ENCODE measurements at regions not wholly inside any gene's neighbourhood (a gene's known extent, or its start where the extent isn't known, plus 50 kb on each side); places are given as distances from the start of the nearest gene placed in this dataset.

- Histone ChIP-seq H3K9ac (ENCODE audit: low read length) (no peak overlapping the region), H3K79me2 (replicated peaks; ENCODE audit: insufficient read depth, low read length) (no peaks in the 10 kb centered on the region), H3K27ac (ENCODE audit: low read length) (no peak overlapping the region), H3K9me2 (ENCODE audit: insufficient read depth, low read length) (no peaks in the 10 kb centered on the region), H3K27me3 (ENCODE audit: insufficient read depth, low read depth, low read length) (no peaks in the 10 kb centered on the region), H2AFZ (ENCODE audit: low read depth, low read length) (no peak overlapping the region), H3F3A (ENCODE audit: insufficient read depth, low read length, poor library complexity, severe bottlenecking) (no peaks in the 10 kb centered on the region), H3K36me3 (ENCODE audit: insufficient read depth, low read length) (no peaks in the 10 kb centered on the region), H3K4me2 (ENCODE audit: low read length) (no peak overlapping the region), H4K20me1 (ENCODE audit: insufficient read depth) (no peaks in the 10 kb centered on the region), H3K4me3 (ENCODE audit: low read length) (no peak overlapping the region), H3K9me3 (ENCODE audit: low read length) (no peaks in the 10 kb centered on the region)
- TF ChIP-seq EP300 (conservative IDR thresholded peaks at IDR 0.05; ENCODE audit: poor library complexity, severe bottlenecking) (no peak), REST (IDR thresholded peaks at IDR 0.05; ENCODE audit: borderline replicate concordance) (no peak), MXI1 (conservative IDR thresholded peaks at IDR 0.05; ENCODE audit: poor library complexity, severe bottlenecking) (no peak), SMC3 (conservative IDR thresholded peaks at IDR 0.05; ENCODE audit: poor library complexity) (no peak), CTCF (IDR thresholded peaks at IDR 0.05; ENCODE audit: poor library complexity, severe bottlenecking) (no peak), EZH2 (IDR thresholded peaks at IDR 0.05; ENCODE audit: borderline replicate concordance, insufficient read depth, low read length, poor library complexity, severe bottlenecking) (no peak), TAF1 (IDR thresholded peaks at IDR 0.05; ENCODE audit: low read depth) (no peak), RAD21 (conservative IDR thresholded peaks at IDR 0.05) (no peak), POLR2AphosphoS5 (IDR thresholded peaks at IDR 0.05) (no peak)
Observed at GRCh38 chr12:125954362-125954761, 889.1 kb downstream of the AACS start.

GRCh38 chr12:125956186-125956585, 891.0 kb downstream of the AACS start:
- no peaks in the 10 kb centered on the region for H4K20me1 ChIP-seq (ENCODE audit: insufficient read depth)
- no peaks in the 10 kb centered on the region for H3K27me3 ChIP-seq (ENCODE audit: insufficient read depth, low read depth, low read length)
- no peaks in the 10 kb centered on the region for H3K79me2 ChIP-seq (replicated peaks; ENCODE audit: insufficient read depth, low read length)
- no peak for TF ChIP-seq REST (IDR thresholded peaks at IDR 0.05; ENCODE audit: borderline replicate concordance)
- TF ChIP-seq CTCF (IDR thresholded peaks at IDR 0.05; ENCODE audit: poor library complexity, severe bottlenecking), result no peak
- no peak for TF ChIP-seq EZH2 (IDR thresholded peaks at IDR 0.05; ENCODE audit: borderline replicate concordance, insufficient read depth, low read length, poor library complexity, severe bottlenecking)
- no peak for TF ChIP-seq EP300 (conservative IDR thresholded peaks at IDR 0.05; ENCODE audit: poor library complexity, severe bottlenecking)
- no peak for TF ChIP-seq MXI1 (conservative IDR thresholded peaks at IDR 0.05; ENCODE audit: poor library complexity, severe bottlenecking)
- no peak for TF ChIP-seq SMC3 (conservative IDR thresholded peaks at IDR 0.05; ENCODE audit: poor library complexity)
- TF ChIP-seq POLR2AphosphoS5 (IDR thresholded peaks at IDR 0.05), result no peak
- no peak for TF ChIP-seq RAD21 (conservative IDR thresholded peaks at IDR 0.05)
- TF ChIP-seq TAF1 (IDR thresholded peaks at IDR 0.05; ENCODE audit: low read depth), result no peak
- no peaks in the 10 kb centered on the region for H3F3A ChIP-seq (ENCODE audit: insufficient read depth, low read length, poor library complexity, severe bottlenecking)
- H3K4me3 ChIP-seq (ENCODE audit: low read length), result no peak overlapping the region
- H3K4me2 ChIP-seq (ENCODE audit: low read length), result no peak overlapping the region
- no peaks in the 10 kb centered on the region for H3K9me2 ChIP-seq (ENCODE audit: insufficient read depth, low read length)
- no peak overlapping the region for H3K27ac ChIP-seq (ENCODE audit: low read length)
- H3K36me3 ChIP-seq (ENCODE audit: insufficient read depth, low read length), result no peaks in the 10 kb centered on the region
- H2AFZ ChIP-seq (ENCODE audit: low read depth, low read length), result no peak overlapping the region
- no peaks in the 10 kb centered on the region for H3K9me3 ChIP-seq (ENCODE audit: low read length)
- H3K9ac ChIP-seq (ENCODE audit: low read length), result no peak overlapping the region
